ENCODE measurements at regions not wholly inside any gene's neighbourhood (a gene's known extent, or its start where the extent isn't known, plus 50 kb on each side); places are given as distances from the start of the nearest gene placed in this dataset.

DNA sequence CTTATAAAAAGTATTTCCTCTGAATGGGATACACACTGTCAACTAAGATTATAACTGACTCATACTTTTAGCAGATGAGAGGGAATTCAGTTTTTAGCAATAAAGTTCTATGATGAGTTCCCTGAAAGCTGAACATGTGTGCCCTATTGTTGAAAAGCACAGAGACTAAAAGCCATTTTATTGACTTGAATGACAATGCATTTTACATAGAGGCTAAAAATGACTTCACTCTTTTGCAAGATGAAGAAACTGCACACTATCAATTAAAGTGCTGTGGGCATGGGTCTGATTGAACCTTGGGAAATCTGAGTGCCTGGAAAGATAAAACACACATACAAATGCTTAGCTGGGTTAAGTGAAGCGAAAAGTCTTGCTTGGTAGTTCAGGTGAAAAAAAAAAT lies 633.4 kb downstream of the PDHA2 start:
- intact Hi-C loops (cut with DNase I; ENCODE audit: low total_unique reads) = no loop called here

DNA sequence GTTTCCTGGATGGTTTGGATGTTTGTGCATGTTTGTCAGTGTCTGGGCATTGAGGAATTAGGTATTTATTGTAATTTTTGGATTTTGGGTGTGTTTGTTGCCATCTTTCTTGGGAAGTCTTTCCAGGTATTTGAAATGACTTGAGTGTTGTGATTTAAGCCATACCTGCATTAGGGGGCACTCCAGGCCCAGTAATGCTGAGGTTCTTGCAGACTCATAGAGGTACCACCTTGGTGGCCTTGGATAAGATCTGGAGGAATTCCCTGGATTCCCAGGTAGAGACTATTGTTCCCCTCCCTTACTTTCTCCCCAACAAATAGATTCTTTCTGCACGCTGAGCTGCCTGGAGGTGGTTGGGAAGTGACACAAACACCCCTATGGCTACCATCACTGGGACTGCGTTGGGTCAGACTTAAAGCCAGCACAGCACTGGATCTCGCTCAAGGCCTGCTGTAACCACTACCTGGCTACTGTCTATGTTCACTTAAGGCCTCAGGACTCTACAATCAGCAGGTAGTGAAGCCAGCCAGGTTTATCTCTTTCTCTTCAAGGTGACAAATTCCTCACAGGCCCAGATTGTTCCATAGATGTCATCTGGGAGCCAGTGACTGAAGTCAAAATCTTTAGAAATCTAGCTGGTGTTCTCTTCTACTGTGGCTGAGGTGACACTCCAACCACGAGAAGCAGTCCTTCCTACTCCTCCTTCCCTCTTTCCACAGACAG lies 643.6 kb downstream of the PDHA2 start:
- intact Hi-C loops (cut with DNase I; ENCODE audit: low total_unique reads) = no loop called here
- H3K9me3 ChIP-seq = no peaks in the 10 kb centered on the region
- no peaks in the 10 kb centered on the region for H3K4me1 ChIP-seq
- no peaks in the 10 kb centered on the region for H3K36me3 ChIP-seq
- TF ChIP-seq CTCF (IDR thresholded peaks at IDR 0.05) = no peak
- TF ChIP-seq POLR2A (IDR thresholded peaks at IDR 0.05) = no peak
- H3K27me3 ChIP-seq = no peaks in the 10 kb centered on the region
- no peak overlapping the region for H3K27ac ChIP-seq
- DNase-seq = no peak
- no peak overlapping the region for H3K4me3 ChIP-seq

More for the DNA sequence above, 633.4 kb downstream of the PDHA2 start:
- no peak for TF ChIP-seq POLR2A (IDR thresholded peaks at IDR 0.05)
- no peak for TF ChIP-seq CTCF (IDR thresholded peaks at IDR 0.05)
- DNase-seq = no peak
- no peaks in the 10 kb centered on the region for H3K4me1 ChIP-seq
- no peak overlapping the region for H3K4me3 ChIP-seq
- H3K9me3 ChIP-seq = no peaks in the 10 kb centered on the region
- no peak overlapping the region for H3K27ac ChIP-seq
- no peaks in the 10 kb centered on the region for H3K36me3 ChIP-seq
- no peaks in the 10 kb centered on the region for H3K27me3 ChIP-seq

- TF ChIP-seq CTCF (IDR thresholded peaks at IDR 0.05) (no peak), POLR2A (IDR thresholded peaks at IDR 0.05) (no peak)
- H3K27ac ChIP-seq = no peak overlapping the region
- H3K27me3 ChIP-seq = no peaks in the 10 kb centered on the region
- H3K4me3 ChIP-seq = no peak overlapping the region
- no peak for DNase-seq
- intact Hi-C loops (cut with DNase I; ENCODE audit: low total_unique reads) = no loop called here
- no peaks in the 10 kb centered on the region for H3K9me3 ChIP-seq
- H3K36me3 ChIP-seq = no peaks in the 10 kb centered on the region
- H3K4me1 ChIP-seq = no peaks in the 10 kb centered on the region
Observed at GRCh38 chr4:96486563-96486962, 646.7 kb downstream of the PDHA2 start.

DNA sequence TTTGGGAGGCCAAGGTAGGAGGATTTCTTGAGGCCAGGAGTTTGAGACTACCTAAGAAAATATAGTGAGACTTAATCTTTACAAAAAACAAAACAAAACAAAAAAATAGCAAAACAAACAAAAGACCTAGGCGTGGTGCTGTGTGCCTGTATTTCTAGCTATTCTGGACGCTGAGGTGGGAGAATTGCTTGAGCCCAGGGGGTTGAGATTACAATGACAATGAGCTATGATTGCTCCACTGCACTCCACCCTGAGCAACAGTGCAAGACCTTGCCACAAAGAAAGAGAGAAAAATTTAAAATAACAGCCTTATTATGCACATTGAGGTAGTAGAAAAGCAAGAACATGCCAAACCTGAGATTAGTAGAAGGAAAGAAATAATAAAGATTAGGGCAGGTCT lies 657.7 kb downstream of the PDHA2 start:
- Histone ChIP-seq H3K4me1 (no peaks in the 10 kb centered on the region), H3K27ac (no peak overlapping the region), H3K36me3 (no peaks in the 10 kb centered on the region), H3K9me3 (no peaks in the 10 kb centered on the region), H3K4me3 (no peak overlapping the region), H3K27me3 (no peaks in the 10 kb centered on the region)
- DNase-seq = no peak
- intact Hi-C loops (cut with DNase I; ENCODE audit: low total_unique reads) = no loop called here
- no peak for TF ChIP-seq POLR2A (IDR thresholded peaks at IDR 0.05)
- no peak for TF ChIP-seq CTCF (IDR thresholded peaks at IDR 0.05)

- intact Hi-C loops (cut with DNase I; ENCODE audit: low total_unique reads) = no loop called here
- Histone ChIP-seq H3K27me3 (no peaks in the 10 kb centered on the region), H3K27ac (no peak overlapping the region), H3K4me3 (no peak overlapping the region), H3K9me3 (no peaks in the 10 kb centered on the region), H3K4me1 (no peaks in the 10 kb centered on the region), H3K36me3 (peaks cover 0 to 3% of the 10 kb centered on the region in 2 donors)
- TF ChIP-seq CTCF (IDR thresholded peaks at IDR 0.05) (no peak), POLR2A (IDR thresholded peaks at IDR 0.05) (no peak)
- no peak for DNase-seq
Observed at GRCh38 chr4:96504386-96504785, 664.5 kb downstream of the PDHA2 start.
